SJCRH30 (cell line): ENCODE measurements at regions not wholly inside any gene's neighbourhood (a gene's known extent, or its start where the extent isn't known, plus 50 kb on each side); places are given as distances from the start of the nearest gene placed in this dataset.
A peak's percentile ranks its signal among the peaks of the same experiment; 100 is the strongest.
"Not testable (repeated sequence)": the region's sequence is repeated elsewhere in the genome, so short reads cannot be mapped to it uniquely, and the experiment has no call there.

ENCODE experiments used
- DNase-seq, 2 experiments: peaks; one replicate each; pipeline ENCODE4 v3.0.0-alpha.2; 2015 to 2020
- H3K27ac ChIP-seq: fragments of 250-450 bp; sonication (Bioruptor Pico); 2 replicates; pipeline ENCODE4 v1.5.1; 2020; ENCODE audit warnings: mild to moderate bottlenecking, moderate library complexity
- H3K27me3 ChIP-seq: fragments of 250-450 bp; sonication (Bioruptor Pico); 2 replicates; pipeline ENCODE4 v1.5.1; 2020; ENCODE audit warnings: mild to moderate bottlenecking, moderate library complexity
- H3K36me3 ChIP-seq: fragments of 250-450 bp; sonication (Bioruptor Pico); 2 replicates; pipeline ENCODE4 v1.5.1; 2020; ENCODE audit warnings: mild to moderate bottlenecking, moderate library complexity
- H3K4me1 ChIP-seq: fragments of 250-450 bp; sonication (Bioruptor Pico); 2 replicates; pipeline ENCODE4 v1.5.1; 2020; ENCODE audit warnings: mild to moderate bottlenecking, moderate library complexity
- H3K4me3 ChIP-seq: fragments of 250-450 bp; sonication (Bioruptor Pico); 2 replicates; pipeline ENCODE4 v1.5.1; 2020; ENCODE audit warnings: mild to moderate bottlenecking, moderate library complexity
- H3K9me3 ChIP-seq: fragments of 250-450 bp; sonication (Bioruptor Pico); replicated peaks from 2 replicates; pipeline ENCODE4 v1.5.1; 2020; ENCODE audit warnings: mild to moderate bottlenecking, moderate library complexity

- Histone ChIP-seq H3K27me3 (no peaks in the 10 kb centered on the region; the same call in 1 of the 2 replicates), H3K36me3 (no peaks in the 10 kb centered on the region), H3K4me1 (peaks cover 14% of the 10 kb centered on the region; the same call in 1 of the 2 replicates), H3K9me3 (peaks cover 2% of the 10 kb centered on the region; the same call in 1 of the 2 replicates), H3K27ac (no peak overlapping the region), H3K4me3 (no peak overlapping the region)
- peak in 1 of 2 experiments; percentile 5 for DNase-seq
Observed at GRCh38 chr17:83198366-83199341, 119.2 kb downstream of the METRNL start.

GRCh38 chr17:83199500-83200201, 120.2 kb downstream of the METRNL start:
- no peak overlapping the region for H3K27ac ChIP-seq
- H3K4me1 ChIP-seq, result peaks cover 19% of the 10 kb centered on the region; the same call in 1 of the 2 replicates
- peaks cover 9% of the 10 kb centered on the region; the same call in 1 of the 2 replicates for H3K9me3 ChIP-seq
- DNase-seq, result no peak
- H3K4me3 ChIP-seq, result no peak overlapping the region
- no peaks in the 10 kb centered on the region; the same call in 1 of the 2 replicates for H3K27me3 ChIP-seq
- H3K36me3 ChIP-seq, result no peaks in the 10 kb centered on the region

GRCh38 chr17:83200231-83200699, 120.9 kb downstream of the METRNL start:
- Histone ChIP-seq H3K9me3 (peaks cover 9% of the 10 kb centered on the region; the same call in 1 of the 2 replicates), H3K4me3 (no peak overlapping the region), H3K4me1 (peaks cover 19% of the 10 kb centered on the region; the same call in 1 of the 2 replicates), H3K36me3 (no peaks in the 10 kb centered on the region), H3K27ac (no peak overlapping the region), H3K27me3 (no peaks in the 10 kb centered on the region; the same call in 1 of the 2 replicates)
- DNase-seq, result peak; percentile 48 to 58

DNA sequence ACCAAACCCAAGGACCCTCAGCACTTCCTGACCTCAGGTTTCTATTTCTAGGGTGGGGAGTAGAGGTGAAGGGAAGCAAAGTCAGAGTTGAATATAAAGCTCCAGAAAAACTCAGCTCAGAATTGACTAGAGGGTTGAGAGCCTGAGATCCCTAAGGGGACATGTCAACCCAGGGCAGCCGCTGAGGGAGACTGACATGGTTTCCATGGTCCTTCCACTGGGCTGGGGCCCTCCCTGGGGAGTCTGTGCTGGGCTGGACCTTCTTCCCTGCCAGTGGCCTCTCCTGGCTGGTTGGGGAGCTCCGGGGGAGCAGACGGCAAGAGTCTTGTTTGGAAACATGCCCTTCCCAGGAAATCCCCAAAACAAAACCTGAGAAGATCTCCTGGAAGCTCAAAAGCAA, 121.3 kb downstream of the METRNL start:
- Histone ChIP-seq H3K4me3 (no peak overlapping the region), H3K4me1 (peaks cover 19% of the 10 kb centered on the region; the same call in 1 of the 2 replicates)
- peak in 1 of 2 experiments; percentile 7 for DNase-seq

GRCh38 chr17:83201206-83202001, 122.0 kb downstream of the METRNL start:
- Histone ChIP-seq H3K27me3 (no peaks in the 10 kb centered on the region; the same call in 1 of the 2 replicates), H3K4me1 (peaks cover 22% of the 10 kb centered on the region), H3K36me3 (no peaks in the 10 kb centered on the region), H3K4me3 (no peak overlapping the region), H3K9me3 (peaks cover 12% of the 10 kb centered on the region), H3K27ac (no peak overlapping the region)
- peak in 1 of 2 experiments; percentile 1 for DNase-seq

More for the DNA sequence above, 121.3 kb downstream of the METRNL start:
- no peak overlapping the region for H3K27ac ChIP-seq
- H3K36me3 ChIP-seq, result no peaks in the 10 kb centered on the region
- no peaks in the 10 kb centered on the region; the same call in 1 of the 2 replicates for H3K27me3 ChIP-seq
- H3K9me3 ChIP-seq, result peaks cover 9% of the 10 kb centered on the region; the same call in 1 of the 2 replicates

DNA sequence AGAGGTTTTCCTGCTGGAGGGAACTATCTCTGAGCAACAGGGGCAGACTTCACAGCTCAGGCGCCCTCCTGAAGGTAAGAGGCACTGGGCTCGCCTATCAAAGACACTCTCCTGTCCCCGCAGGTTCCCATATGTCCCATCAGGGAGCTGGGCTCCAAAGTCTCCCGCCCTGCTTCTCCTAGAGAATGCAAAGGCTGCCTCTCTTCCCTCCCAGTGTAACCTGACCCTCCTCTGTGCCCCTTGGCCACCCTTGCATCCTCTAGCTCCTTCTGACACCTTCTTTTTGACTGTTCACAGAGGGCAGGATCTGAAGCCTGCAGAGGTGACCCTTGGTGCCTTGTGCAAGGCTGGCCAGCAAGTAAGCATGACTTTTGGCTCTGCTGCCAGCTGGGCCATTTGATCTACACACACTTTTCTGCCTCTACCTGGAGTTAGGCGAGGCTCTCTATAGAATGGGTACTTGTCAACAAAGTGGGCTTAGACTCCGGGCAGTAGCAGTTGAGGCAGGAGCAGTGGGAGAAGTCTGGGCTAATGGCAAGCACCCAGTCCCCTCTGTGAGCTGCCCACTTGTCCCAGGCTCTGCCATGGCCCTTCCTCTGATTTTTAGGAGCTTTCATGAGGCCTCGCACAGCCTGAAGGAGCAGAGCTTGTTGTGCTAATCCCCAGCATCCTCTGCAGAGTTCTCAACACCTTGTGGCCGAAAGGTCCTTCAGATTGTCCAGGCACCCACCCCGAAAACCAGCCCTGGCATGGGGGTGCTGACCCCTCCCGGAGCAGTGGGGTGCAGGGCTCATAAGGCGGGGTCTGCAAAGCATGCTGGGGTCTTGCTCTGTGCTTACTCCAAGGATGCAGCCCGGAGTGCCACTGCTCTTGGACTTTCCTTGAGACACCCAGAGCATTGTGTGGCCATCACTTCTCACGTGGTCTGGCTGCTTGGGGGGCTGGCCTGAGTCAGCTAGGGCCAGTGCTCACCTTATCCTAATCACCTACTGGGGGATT, 122.9 kb downstream of the METRNL start:
- H3K27ac ChIP-seq, result no peak overlapping the region
- H3K27me3 ChIP-seq, result no peaks in the 10 kb centered on the region; the same call in 1 of the 2 replicates
- no peaks in the 10 kb centered on the region for H3K36me3 ChIP-seq
- DNase-seq, result peak in 1 of 2 experiments; percentile 5
- peaks cover 22% of the 10 kb centered on the region for H3K4me1 ChIP-seq
- H3K4me3 ChIP-seq, result no peak overlapping the region
- peaks cover 12% of the 10 kb centered on the region for H3K9me3 ChIP-seq

- Histone ChIP-seq H3K4me1 (peaks cover 22% of the 10 kb centered on the region), H3K27ac (no peak overlapping the region), H3K4me3 (no peak overlapping the region), H3K36me3 (no peaks in the 10 kb centered on the region), H3K27me3 (no peaks in the 10 kb centered on the region), H3K9me3 (peaks cover 12% of the 10 kb centered on the region)
- DNase-seq, result peak in 1 of 2 experiments; percentile 0
Observed at GRCh38 chr17:83203073-83203471, 123.7 kb downstream of the METRNL start.

GRCh38 chr17:83203472-83204221, 124.2 kb downstream of the METRNL start:
- no peak overlapping the region for H3K4me3 ChIP-seq
- DNase-seq, result peak in 1 of 2 experiments; percentile 22
- H3K4me1 ChIP-seq, result peaks cover 22% of the 10 kb centered on the region
- H3K9me3 ChIP-seq, result peaks cover 12% of the 10 kb centered on the region
- no peaks in the 10 kb centered on the region for H3K27me3 ChIP-seq
- H3K36me3 ChIP-seq, result no peaks in the 10 kb centered on the region
- no peak overlapping the region for H3K27ac ChIP-seq

- H3K4me3 ChIP-seq, result no peak overlapping the region
- H3K9me3 ChIP-seq, result peaks cover 12% of the 10 kb centered on the region
- H3K27me3 ChIP-seq, result no peaks in the 10 kb centered on the region
- no peaks in the 10 kb centered on the region for H3K36me3 ChIP-seq
- DNase-seq, result peak in 1 of 2 experiments; percentile 0
- peaks cover 22% of the 10 kb centered on the region for H3K4me1 ChIP-seq
- H3K27ac ChIP-seq, result no peak overlapping the region
Observed at GRCh38 chr17:83204230-83204725, 124.9 kb downstream of the METRNL start.

DNA sequence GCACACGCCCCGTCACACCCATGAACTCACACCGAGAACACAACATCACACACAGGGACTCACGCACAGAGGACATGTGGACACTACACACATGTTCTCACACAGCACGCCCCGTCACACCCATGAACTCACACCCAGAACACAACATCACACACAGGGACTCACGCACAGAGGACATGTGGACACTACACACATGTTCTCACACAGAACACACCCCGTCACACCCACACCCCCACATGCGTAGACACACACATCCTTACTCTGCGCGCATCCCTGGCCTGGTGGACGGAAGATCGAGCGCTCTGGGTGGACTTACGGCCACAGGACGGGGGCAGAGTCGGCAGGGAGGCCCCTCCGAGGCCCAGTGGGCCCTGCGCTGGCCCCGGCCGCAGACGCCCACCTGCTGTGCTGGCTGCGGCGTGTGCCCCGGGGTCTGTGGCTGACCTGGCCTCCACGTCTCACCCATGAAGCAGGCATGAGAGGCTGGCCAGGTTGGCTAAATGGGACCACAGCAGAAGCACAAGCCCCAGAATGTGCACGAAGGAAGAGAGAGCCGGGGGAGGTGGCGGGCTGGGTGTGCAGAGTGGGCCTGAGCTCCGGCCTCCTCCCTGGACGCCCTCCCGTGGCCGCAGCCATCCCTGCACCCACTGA, 125.5 kb downstream of the METRNL start:
- not testable (repeated sequence) for H3K27ac ChIP-seq, H3K27me3 ChIP-seq, H3K4me3 ChIP-seq, H3K36me3 ChIP-seq
- Histone ChIP-seq H3K4me1 (peaks cover 19% of the 10 kb centered on the region), H3K9me3 (peaks cover 12% of the 10 kb centered on the region)
- DNase-seq, result peak in 1 of 2 experiments; percentile 1

DNA sequence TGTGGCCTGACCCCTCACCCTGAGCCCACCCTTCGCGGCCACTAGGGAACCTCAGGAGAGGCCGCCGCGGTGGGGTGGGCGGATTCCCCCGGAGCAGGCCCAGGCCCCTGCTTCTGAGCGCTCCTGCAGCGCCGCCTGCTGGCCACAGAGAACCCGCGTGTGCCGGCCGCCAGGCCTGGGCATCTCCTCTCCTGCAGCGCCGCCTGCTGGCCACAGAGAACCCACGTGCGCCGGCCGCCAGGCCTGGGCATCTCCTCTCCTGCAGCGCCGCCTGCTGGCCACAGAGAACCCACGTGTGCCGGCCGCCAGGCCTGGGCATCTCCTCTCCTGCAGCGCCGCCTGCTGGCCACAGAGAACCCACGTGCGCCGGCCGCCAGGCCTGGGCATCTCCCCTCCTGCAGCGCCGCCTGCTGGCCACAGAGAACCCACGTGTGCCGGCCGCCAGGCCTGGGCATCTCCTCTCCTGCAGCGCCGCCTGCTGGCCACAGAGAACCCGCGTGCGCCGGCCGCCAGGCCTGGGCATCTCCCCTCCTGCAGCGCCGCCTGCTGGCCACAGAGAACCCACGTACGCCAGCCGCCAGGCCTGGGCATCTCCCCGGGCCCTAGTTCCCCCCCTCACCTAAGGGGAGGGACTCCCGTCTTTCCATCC, 126.1 kb downstream of the METRNL start:
- H3K27me3 ChIP-seq, H3K4me3 ChIP-seq, H3K27ac ChIP-seq, H3K36me3 ChIP-seq: not testable (repeated sequence)
- DNase-seq, result peak; percentile 79 to 80
- Histone ChIP-seq H3K4me1 (peaks cover 13% of the 10 kb centered on the region), H3K9me3 (peaks cover 12% of the 10 kb centered on the region)

DNA sequence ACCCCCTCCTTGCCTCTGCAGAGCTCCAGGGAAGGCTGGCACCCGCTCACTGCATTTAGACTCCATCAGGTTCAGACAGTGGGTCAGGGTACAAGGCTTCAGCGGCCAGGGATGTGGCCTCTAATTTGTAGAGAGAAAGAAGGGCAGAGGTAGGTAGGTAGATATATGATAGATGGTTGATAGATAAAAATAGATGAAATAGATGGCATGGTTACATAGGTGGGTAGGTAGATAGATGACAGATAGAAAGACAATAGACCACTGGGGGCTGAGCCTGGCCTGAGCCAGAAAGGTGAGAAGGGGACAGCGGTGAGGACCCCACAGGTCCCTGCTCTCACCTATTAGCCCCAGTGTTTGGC, 126.6 kb downstream of the METRNL start:
- not testable (repeated sequence) for H3K27ac ChIP-seq, H3K4me3 ChIP-seq, DNase-seq, H3K27me3 ChIP-seq, H3K36me3 ChIP-seq, H3K4me1 ChIP-seq
- peaks cover 12% of the 10 kb centered on the region for H3K9me3 ChIP-seq
